Thymus (tissue), 11 donors: ENCODE measurements at regions not wholly inside any gene's neighbourhood (a gene's known extent, or its start where the extent isn't known, plus 50 kb on each side); places are given as distances from the start of the nearest gene placed in this dataset.
"Not testable (repeated sequence)": the region's sequence is repeated elsewhere in the genome, so short reads cannot be mapped to it uniquely, and the experiment has no call there.

ENCODE experiments used
- DNase-seq, 9 donors: peaks; one replicate each; pipeline ENCODE4 v3.0.0-alpha.2; 2013; ENCODE audit warnings: low spot score in 9 of 9, low read depth in 6 of 9, missing footprints in 1 of 9
- H3K27ac ChIP-seq, 2 donors: one replicate each; pipeline ENCODE4 v1.5.1; 2013; ENCODE audit warnings: control low read depth in 1 of 2, low read depth in 1 of 2, low read length in 1 of 2, mild to moderate bottlenecking in 1 of 2, moderate library complexity in 1 of 2
- H3K27me3 ChIP-seq, 2 donors: one replicate each; pipeline ENCODE4 v1.5.1; 2013; ENCODE audit warnings: low read length in 1 of 2; ENCODE audit not compliant: control insufficient read depth in 2 of 2, insufficient read depth in 1 of 2
- H3K36me3 ChIP-seq, 2 donors: one replicate each; pipeline ENCODE4 v1.5.1; 2013; ENCODE audit warnings: low read length in 1 of 2, mild to moderate bottlenecking in 1 of 2, moderate library complexity in 1 of 2; ENCODE audit not compliant: control insufficient read depth in 2 of 2, insufficient read depth in 2 of 2
- H3K4me1 ChIP-seq, 2 donors: one replicate each; pipeline ENCODE4 v1.5.1; 2013; ENCODE audit warnings: low read length in 2 of 2; ENCODE audit not compliant: control insufficient read depth in 2 of 2, insufficient read depth in 2 of 2
- H3K4me3 ChIP-seq, 2 donors: one replicate each; pipeline ENCODE4 v1.5.1; 2013; ENCODE audit warnings: low read length in 2 of 2, control low read depth in 1 of 2, mild to moderate bottlenecking in 1 of 2
- H3K9me3 ChIP-seq, 2 donors: one replicate each; pipeline ENCODE4 v1.5.1; 2013; ENCODE audit warnings: low read length in 1 of 2, mild to moderate bottlenecking in 1 of 2; ENCODE audit not compliant: control insufficient read depth in 2 of 2, insufficient read depth in 1 of 2
- WGBS: extraction: QIAGEN DNeasy Blood & Tissue Kit; methylation state at CpG from one replicate; pipeline ENCODE4 v1.1.7; 2013; 5-methylcytosine and 5-hydroxymethylcytosine counted together
- donor health status: healthy.

- no peak for DNase-seq
- Histone ChIP-seq H3K36me3 (no peaks in the 10 kb centered on the region), H3K4me3 (no peak overlapping the region), H3K4me1 (no peaks in the 10 kb centered on the region), H3K27me3 (no peaks in the 10 kb centered on the region), H3K9me3 (peaks cover 0 to 8% of the 10 kb centered on the region in 2 donors), H3K27ac (no peak overlapping the region)
Observed at GRCh38 chr4:162988530-162988929, 178.2 kb downstream of the NAF1 start.

- H3K4me3 ChIP-seq, result no peak overlapping the region
- no peak for DNase-seq
- no peak overlapping the region for H3K27ac ChIP-seq
- peaks cover 0 to 8% of the 10 kb centered on the region in 2 donors for H3K9me3 ChIP-seq
- no peaks in the 10 kb centered on the region for H3K27me3 ChIP-seq
- H3K36me3 ChIP-seq, result no peaks in the 10 kb centered on the region
- H3K4me1 ChIP-seq, result no peaks in the 10 kb centered on the region
- WGBS, result 91% methylated on average over 13 of the region's 13 CpGs
Observed at GRCh38 chr4:162985131-162985530, 181.6 kb downstream of the NAF1 start.

- 88% methylated on average over 18 of the region's 18 CpGs for WGBS
- DNase-seq, result no peak
- H3K9me3 ChIP-seq, result peaks cover 0 to 8% of the 10 kb centered on the region in 2 donors
- no peaks in the 10 kb centered on the region for H3K36me3 ChIP-seq
- no peaks in the 10 kb centered on the region for H3K4me1 ChIP-seq
- no peak overlapping the region for H3K27ac ChIP-seq
- no peaks in the 10 kb centered on the region for H3K27me3 ChIP-seq
- H3K4me3 ChIP-seq, result no peak overlapping the region
Observed at GRCh38 chr4:162984621-162985020, 182.1 kb downstream of the NAF1 start.

GRCh38 chr4:162981823-162982222 lies 184.9 kb downstream of the NAF1 start:
- 93% methylated on average over 2 of the region's 2 CpGs for WGBS
- DNase-seq, result no peak
- H3K36me3 ChIP-seq, result no peaks in the 10 kb centered on the region

GRCh38 chr4:162978398-162978797 lies 188.3 kb downstream of the NAF1 start:
- Histone ChIP-seq H3K9me3 (no peaks in the 10 kb centered on the region), H3K4me3 (no peak overlapping the region), H3K4me1 (no peaks in the 10 kb centered on the region), H3K36me3 (no peaks in the 10 kb centered on the region), H3K27me3 (no peaks in the 10 kb centered on the region), H3K27ac (no peak overlapping the region)
- WGBS, result 92% methylated on average over 2 of the region's 2 CpGs
- DNase-seq, result no peak

More at GRCh38 chr4:162981823-162982222, 184.9 kb downstream of the NAF1 start:
- Histone ChIP-seq H3K4me3 (no peak overlapping the region), H3K4me1 (no peaks in the 10 kb centered on the region), H3K27me3 (no peaks in the 10 kb centered on the region), H3K9me3 (peaks cover 0 to 8% of the 10 kb centered on the region in 2 donors), H3K27ac (no peak overlapping the region)

- H3K4me3 ChIP-seq, result no peak overlapping the region
- no peak overlapping the region for H3K27ac ChIP-seq
- no peaks in the 10 kb centered on the region for H3K9me3 ChIP-seq
- no peaks in the 10 kb centered on the region for H3K36me3 ChIP-seq
- no peak for DNase-seq
- 65% methylated on average over 2 of the region's 2 CpGs for WGBS
- no peaks in the 10 kb centered on the region for H3K27me3 ChIP-seq
- no peaks in the 10 kb centered on the region for H3K4me1 ChIP-seq
Observed at GRCh38 chr4:162977788-162978187, 188.9 kb downstream of the NAF1 start.

- no peaks in the 10 kb centered on the region for H3K27me3 ChIP-seq
- no peak for DNase-seq
- no peaks in the 10 kb centered on the region for H3K9me3 ChIP-seq
- H3K36me3 ChIP-seq, result no peaks in the 10 kb centered on the region
- no peaks in the 10 kb centered on the region for H3K4me1 ChIP-seq
- H3K27ac ChIP-seq, result no peak overlapping the region
- 90% methylated on average over 4 of the region's 4 CpGs for WGBS
- no peak overlapping the region for H3K4me3 ChIP-seq
Observed at GRCh38 chr4:162972661-162973330, 193.9 kb downstream of the NAF1 start.

GRCh38 chr4:162969194-162969593 lies 197.5 kb downstream of the NAF1 start:
- Histone ChIP-seq H3K4me1 (no peaks in the 10 kb centered on the region), H3K4me3 (no peak overlapping the region), H3K9me3 (no peaks in the 10 kb centered on the region), H3K36me3 (no peaks in the 10 kb centered on the region), H3K27me3 (no peaks in the 10 kb centered on the region), H3K27ac (no peak overlapping the region)
- 87% methylated on average over 8 of the region's 8 CpGs for WGBS
- DNase-seq, result no peak

- 74% methylated on average over 4 of the region's 4 CpGs for WGBS
- H3K4me3 ChIP-seq, DNase-seq, H3K4me1 ChIP-seq, H3K27me3 ChIP-seq, H3K9me3 ChIP-seq, H3K27ac ChIP-seq, H3K36me3 ChIP-seq: not testable (repeated sequence)
Observed at GRCh38 chr4:162965978-162966377, 200.7 kb downstream of the NAF1 start.
